ENCODE measurements at regions not wholly inside any gene's neighbourhood (a gene's known extent, or its start where the extent isn't known, plus 50 kb on each side); places are given as distances from the start of the nearest gene placed in this dataset.

DNA sequence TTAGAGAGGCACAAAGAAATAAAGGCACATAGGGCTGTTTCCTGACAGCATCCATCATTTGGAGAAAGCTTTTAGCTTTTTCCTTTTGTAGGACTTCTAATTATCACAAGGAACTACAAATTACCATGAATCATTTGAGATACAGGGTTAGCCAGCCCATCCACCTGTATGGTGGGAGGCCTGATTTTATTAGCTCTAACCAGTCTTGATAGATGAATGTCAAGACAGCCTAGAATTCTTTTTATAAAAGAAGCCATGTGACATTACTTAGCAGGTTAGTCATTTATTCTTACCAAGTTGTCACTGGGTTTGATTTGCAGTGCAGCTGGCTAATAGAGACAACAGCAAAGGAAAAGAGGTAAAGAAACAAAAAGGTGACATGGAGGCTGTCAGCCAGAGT is 618.1 kb downstream of the ZNF385D start:
- DNase-seq, result no peak

DNA sequence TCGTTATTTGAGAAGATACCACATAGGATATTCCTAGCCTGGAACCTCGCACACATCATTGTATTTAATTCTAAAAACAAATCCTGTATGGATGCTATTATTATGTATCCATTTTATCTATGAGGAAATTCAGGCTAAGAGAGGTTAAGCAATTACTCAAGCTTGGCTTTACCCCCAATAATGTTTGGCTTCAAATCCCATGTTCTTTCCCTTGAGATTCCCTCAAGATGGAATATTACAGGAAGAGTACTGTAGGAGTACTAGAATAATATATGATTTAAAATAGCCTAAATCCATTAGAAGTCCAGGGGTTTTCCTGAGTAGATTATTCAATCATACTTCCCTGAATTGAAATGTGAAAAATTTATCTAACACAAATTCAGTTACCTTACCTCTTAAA is 630.2 kb downstream of the ZNF385D start:
- no peak for DNase-seq

DNA sequence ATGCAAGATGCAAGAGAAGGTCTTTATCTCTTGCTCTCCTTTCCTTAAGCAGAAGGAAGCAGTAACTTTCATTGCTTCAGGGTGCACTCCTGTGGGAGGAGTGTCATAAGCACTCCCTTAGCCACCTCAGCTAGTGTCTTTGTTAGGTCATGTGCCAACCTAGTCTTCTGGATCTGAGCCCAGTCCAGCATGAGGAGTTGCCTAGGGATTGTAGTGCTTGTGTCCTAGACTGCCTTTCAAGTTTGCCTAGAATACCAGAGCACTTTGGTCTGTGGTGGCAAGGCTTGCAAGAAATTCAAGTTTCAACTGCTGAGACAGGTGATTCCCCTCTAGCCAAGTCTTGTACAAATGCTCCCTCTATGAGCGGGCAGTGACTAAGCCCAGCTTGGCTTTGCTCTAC is 633.6 kb downstream of the ZNF385D start:
- no peak for DNase-seq

DNA sequence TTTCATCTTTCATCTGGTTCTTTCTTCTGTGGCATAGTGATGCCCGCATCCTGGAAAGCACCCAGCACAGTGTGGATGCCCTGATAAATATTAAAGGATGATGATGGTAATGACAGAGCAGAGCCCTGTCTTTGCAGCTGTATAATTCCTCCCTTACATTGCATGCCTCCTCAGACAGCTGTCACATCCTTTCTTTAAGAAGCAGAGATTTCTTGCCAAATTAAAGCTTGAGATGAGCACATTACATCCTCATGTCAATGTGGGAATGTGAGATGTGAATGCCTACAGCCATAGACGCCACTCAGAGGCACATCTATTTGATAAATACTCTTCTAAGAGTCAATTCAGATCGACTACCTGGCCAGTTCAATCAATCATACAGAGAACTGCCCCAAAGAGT is 642.0 kb downstream of the ZNF385D start:
- DNase-seq, result no peak

DNA sequence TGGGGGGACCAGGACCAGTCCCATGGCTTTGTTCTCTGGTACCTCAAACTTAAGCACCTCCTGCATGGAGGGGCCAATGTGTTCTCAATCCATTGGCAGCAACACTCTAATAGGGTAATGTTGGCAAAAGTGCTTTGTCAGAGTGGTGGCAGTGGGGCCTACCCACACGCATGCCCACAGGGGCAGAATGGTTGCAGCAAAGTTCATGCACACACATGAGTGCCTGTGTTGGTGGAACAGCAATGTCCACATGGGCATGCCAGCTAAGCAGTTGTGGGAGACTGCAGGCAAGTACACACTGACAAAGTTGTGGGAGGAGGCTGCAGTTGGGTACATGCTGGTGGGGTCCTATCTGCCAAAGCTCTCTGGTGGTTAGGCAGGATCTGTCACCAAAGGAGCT is 645.2 kb downstream of the ZNF385D start:
- DNase-seq, result no peak

DNA sequence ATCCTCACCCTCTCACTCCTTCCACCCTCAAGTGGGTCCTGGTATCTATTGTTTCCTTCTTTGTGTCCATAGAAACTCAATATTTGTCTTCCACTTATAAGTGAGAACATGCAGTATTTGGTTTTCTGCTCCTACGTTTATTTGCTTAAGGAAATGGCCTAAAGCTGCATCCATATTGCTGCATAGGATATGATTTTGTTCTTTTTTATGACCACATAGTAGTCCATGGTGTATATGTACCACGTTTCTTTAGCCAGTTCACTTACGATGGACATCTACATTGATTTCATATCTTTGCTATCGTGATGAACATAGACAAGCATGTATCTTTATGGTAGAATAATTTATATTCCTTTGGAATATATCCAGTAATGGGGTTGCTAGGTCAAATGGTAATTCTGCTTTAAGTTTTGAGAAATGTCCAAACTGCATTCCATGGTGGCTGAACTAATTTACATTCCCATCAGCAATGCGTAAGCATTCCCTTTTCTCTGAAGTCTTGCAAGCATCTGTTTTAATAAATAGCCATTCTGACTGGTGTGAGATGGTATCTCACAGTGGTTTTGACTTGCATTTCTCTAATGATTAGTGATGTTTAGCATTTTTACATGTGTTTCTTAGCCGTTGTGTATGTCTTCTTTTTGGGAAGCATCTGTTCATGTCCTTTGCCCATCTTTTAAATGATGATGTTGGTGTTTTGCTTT is 650.2 kb downstream of the ZNF385D start:
- no peak for DNase-seq

DNA sequence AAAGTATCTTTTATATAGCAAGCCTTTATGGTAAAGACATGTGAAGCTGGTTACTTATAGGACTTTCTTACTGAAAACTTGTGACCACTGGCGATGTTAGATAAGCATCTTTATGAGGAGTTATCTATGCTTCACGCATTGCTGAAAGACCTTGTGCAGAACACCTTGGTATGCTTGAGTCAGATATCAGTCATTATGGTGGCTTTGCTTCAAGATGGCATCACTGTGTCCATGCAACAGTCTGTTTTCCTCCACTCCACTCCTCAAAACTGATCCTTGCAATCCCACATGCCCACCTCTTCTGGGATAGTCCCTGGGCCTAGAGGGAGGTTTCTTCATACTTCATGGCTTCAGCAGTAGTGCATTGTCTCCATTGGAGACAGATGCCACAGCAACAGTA is 656.3 kb downstream of the ZNF385D start:
- DNase-seq, result no peak

DNA sequence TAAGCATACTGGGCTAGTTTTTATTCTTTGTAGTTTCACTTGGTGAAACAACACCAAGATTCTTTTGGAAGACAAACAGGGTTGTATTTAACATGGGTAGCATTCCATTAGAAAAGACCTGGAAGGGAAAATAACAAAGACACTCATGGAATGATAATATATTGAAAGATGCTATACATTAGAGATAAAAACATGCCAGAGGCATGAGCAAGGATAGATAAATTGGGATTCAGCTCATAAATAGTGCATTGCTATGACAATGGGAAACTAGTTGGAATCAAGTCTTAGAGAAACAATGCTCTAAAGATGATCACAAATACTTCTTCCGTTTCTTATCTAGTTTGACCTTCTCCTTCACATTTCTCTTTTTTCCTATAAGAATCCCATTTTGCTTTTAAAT is 677.4 kb downstream of the ZNF385D start:
- no peak for DNase-seq

DNA sequence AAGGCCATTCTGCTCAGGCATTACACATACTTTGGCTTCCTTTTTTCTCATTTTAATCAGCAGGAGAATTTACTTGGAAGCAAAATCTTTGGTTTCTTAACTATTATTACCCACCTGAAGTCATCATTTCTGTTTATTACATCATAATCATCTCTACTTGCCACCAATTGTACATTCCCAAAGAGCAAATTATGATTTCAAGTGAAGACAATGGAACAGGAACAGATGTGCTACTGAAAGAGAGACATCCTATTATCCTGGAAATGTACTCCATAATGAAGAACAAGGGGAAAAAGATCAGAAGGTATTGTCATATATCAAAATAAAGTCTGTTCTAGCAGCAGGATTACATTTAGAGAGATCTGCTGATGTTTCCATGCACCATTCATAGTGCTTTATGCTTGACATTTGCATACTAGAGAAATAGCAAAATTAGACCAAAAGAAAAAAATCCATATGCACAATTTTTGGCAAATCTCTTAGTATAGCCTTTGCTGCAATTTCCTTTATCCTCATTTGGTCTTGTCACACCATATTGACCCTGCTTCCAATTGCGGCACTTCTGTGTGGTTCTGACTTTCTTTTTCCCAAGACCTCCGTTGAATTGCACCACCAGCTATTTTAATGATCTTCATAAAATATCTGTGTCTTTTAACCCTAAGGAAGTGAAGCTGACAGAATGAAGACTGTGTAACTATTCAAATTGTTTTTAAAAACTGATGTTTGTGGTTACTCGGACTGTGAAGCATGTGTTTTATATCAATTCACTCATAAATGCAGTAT is 683.8 kb downstream of the ZNF385D start:
- DNase-seq, result no peak

DNA sequence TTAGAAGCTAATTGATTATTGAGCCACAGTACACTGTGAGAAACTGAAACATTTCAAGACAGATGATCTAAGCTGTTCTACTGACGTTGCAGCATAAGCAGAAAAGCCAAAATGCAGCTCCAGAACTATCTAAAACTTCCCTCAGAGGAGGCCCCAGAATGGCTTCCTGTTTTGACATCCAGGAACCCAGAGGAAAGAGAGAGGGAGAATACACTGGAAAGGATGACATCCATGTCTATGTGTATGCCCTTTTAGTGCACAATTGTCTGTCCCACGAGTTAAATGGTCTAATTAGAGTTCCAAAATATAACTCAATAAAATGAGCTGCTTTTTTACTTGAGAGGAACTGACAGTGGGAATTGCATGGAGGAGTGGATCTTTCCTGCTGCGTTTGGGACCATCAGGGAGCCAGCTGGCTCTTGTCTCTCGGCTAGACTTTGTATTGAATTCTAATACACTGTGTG is 688.1 kb downstream of the ZNF385D start:
- no peak for DNase-seq

DNA sequence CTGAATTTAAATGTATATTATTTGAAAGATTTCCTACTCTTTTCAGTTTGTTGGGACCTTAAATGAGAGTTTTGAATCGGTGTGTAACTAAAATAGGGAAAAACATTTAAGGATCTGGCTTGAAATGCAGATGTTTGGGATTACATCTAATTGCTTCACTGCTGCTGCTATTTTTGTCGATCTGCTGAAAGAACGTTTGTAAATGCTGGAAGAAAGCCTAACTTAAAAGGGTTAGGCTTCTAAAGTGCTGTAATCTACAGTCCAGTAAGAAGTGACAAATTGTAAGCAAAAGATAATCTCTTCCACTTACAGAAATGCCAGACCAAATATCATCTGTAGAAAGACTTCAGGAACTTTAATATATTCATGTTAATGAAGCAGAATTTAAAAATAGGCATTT is 691.6 kb downstream of the ZNF385D start:
- DNase-seq, result no peak

DNA sequence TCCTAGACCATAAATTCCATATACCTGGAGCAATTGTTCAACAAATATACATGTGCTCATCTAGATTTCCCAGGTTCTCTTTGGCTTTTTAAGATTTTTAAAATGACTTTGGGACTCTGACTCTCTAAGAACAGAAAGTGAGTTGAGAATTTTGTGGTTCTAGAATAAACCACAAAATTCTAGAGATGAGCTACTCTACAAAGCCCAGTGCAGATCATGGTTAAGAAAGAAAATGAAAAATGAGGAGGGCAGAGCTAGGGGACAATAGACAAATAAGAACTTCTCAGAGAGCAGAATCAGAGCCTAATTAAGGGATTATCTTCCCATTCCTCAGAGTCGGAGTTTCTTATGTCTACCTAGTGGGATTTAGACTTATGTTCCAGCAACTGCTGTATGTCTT is 694.7 kb downstream of the ZNF385D start:
- no peak for DNase-seq

DNA sequence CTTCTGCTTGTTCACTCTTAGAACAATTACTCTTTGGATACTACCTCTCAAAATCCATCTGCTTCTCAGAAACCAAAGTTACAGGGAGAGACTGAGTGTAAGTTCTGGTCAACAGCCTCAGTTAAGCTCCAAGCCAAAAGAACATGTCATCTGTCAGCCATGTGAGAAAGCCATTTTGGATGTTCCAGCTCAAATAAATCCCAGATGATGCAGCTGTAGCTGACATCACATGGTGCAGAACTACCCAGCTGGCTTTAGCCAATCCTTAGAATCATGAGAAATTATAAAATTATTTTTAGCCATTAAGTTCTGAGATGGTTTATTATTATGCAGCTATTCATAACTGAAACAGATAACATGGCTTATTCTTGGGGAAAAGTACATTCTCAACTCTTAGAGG is 696.0 kb downstream of the ZNF385D start:
- no peak for DNase-seq

DNA sequence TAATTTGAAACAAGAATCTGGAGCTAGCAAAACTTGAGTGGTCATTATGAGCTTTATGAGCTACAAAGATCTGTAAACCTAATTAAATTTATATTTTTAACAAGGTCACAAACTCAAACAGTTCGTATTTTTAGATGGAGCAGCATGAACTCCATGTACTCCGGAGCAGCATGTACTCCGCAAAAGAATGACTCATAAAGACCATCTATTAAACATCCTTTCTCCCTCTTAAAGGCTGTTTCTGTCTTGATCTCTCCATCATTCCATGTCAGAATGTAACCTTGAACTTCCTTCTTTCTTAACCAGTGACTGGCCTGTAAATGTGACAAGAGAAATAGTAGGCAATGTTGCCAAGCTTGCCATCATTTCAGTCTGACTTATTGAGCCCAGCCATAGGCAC is 696.9 kb downstream of the ZNF385D start:
- DNase-seq, result no peak

DNA sequence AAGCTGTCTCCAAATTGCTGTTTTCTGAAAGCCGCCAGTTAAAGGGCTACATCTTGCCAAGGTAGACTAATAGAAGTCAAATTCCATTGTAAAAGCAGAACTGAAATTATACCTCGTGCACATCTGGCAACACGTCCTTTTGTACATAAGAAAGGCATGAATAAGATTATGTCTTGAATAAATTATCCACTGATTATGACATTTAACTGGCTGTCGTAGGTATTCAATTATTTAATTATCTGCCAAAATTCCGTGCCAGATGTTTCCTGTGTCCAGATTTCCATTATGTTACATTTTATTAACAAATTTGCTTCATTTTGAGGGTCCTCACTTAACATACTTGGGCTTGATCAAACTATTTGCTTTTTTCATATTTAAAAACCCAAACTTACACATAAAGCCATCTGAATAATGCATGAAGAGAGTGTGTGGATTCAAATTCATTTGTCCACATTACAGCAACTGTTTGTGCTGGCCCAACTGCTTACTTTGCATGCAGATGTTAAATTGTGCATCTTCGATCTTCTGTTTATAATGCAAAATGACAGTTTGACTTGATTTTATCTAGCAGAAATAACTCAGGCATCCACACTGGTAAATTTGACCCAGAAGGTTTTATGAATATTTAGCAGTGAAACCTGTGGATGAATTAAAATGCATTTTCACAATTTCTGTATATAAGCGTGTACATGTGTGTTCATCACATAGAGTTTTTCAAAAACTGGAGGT is 701.5 kb downstream of the ZNF385D start:
- no peak for DNase-seq

DNA sequence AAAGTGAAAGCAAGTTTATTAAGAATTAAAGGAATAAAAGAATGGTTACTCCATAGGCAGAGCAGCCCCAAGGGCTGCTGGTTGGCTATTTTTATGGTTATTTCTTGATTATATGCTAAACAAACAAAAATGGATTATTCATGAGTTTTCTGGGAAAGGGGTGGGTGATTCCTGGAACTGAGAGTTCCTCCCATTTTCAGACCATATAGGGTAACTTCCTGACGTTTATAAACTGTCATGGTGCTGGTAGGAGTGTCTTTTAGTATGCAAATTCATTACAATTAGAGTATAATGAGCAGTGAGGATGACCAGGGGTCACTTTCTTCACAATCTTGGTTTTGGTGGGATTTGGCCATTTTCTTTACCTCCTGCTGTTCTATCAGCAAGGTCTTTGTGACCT is 707.9 kb downstream of the ZNF385D start:
- DNase-seq, result no peak

DNA sequence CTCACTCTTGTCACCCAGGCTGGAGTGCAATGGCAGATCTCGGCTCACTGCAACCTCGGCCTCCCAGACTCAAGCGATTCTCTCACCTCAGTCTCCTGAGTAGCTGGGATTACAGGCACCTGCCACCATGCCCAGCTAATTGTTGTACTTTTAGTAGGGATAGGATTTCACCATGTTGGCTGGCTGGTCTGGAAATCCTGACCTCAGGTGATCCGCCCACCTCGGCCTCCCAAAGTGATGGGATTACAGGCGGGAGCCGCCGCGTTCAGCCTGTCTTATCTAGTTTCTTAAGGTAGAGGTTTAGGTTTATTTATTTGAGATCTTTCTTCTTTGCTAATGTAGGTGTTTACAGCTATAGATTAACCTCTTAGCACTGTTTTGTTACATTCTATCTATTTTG is 708.8 kb downstream of the ZNF385D start:
- DNase-seq, result no peak

DNA sequence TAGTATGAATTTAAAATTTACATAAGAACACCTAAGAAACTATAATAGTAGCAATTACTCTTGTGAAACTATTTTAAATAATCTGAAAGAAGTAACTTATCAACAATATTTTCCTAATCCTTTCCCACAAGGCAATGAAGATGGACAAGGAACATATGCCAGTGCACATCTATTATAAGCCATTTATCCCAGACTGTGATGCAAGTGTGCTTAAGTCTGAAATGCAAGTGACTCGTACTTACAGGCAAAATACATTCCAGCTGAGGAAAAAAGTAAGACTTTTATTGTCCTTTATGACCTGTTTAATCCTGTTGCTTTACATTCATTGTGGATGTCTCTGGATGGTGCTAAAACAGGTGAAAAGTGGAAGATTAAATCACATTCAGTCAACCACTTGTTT is 709.4 kb downstream of the ZNF385D start:
- no peak for DNase-seq

DNA sequence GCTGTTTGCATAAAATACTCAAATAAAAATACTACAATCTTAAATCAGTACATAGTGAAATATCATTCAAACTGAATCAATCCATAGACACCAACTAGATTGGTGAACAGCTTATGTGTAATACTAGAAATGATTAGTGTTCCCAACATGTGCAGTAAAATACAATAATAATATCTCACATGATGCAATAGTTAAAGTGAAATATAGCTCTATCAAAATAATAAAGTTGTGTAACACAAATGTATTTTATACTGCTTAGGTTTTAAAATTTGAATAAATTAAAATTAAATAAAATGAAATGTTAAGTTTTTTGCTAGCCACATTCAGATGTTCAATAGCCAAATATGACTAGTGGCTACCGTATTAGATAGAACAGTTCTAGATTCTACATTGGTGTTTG is 714.1 kb downstream of the ZNF385D start:
- DNase-seq, result no peak

DNA sequence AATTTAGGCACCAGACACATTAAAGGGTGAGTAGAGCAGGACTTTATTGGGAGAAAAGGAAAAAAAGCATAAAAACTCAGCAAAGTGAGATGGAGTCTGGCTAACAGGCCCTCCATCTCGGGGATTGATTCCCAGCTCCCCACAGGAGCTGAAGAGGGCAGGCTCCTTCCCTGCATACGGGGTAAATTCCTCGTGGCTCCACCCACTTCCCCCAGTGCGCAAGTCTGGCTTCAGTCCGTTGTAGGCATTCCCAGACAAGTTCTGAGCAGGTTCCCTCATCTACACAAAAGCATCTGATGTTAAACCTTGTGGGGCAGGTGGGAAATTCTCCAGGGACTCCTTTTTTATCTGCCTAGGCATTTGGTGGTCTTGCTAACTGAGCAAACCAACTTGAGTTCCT is 722.6 kb downstream of the ZNF385D start:
- DNase-seq, result no peak

DNA sequence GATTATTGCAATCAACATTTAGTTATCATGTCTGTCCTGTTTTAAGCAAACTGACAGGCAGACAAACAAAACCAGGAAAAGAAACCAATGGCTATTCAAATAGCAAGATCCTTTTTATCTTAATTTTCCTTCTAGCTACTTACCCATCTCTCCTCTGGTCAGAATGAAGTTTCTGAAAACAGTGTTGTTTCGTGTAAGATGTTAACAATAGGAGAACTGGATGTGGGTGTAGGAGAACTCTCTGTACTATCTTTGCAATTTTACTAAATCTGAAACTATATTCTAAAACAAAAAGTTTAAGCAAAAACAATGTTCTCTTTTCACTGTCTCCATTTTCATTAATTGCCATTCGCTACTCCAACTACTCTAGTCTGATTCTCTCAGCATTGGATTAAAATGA is 726.4 kb downstream of the ZNF385D start:
- DNase-seq, result no peak

DNA sequence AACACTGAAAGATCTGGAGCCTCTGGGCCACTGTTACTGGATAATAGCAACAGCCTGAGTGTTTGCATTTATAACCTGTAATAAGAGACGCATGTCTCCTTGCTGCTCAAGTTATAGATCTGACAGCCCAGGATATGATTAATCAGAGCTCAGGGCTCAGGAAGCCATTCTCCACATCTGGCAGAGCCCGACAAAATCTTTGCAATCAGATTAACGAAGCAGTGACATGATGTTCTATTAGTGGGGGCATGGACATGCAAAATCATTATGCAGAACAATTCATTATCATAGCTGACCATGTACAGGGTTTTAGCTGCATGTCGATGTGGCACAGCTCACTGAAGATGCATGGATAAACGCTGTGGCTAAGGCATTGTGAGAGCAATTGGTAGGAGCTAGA is 730.3 kb downstream of the ZNF385D start:
- no peak for DNase-seq

DNA sequence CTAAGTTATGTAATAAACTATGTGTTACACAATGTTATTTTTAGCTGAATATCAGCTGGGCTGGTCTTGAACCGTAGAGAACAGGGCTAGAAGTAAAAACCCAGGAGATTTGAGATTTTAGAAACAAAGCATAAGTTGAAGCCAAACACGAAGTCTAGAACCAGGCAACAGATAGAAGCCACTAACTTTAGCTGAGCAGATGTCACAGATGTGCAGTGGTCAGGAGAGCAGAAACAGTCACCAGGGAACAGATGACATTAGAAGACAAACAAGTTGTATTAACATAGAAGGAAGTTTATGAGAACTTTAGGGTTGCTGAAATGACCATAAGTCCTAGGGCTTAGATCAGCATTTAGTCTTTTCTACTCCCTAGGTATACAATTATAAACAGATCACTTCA is 731.0 kb downstream of the ZNF385D start:
- no peak for DNase-seq

Measured in NCI-H187 (cell line).